ENCODE measurements at regions not wholly inside any gene's neighbourhood (a gene's known extent, or its start where the extent isn't known, plus 50 kb on each side); places are given as distances from the start of the nearest gene placed in this dataset.
"Not testable (repeated sequence)": the region's sequence is repeated elsewhere in the genome, so short reads cannot be mapped to it uniquely, and the experiment has no call there.

- no peak overlapping the region for H3K27ac ChIP-seq (ENCODE audit: low read length)
Observed at GRCh38 chr11:81301166-81301830, 1432.4 kb downstream of the FAM181B start.

GRCh38 chr11:81286959-81287358, 1446.7 kb downstream of the FAM181B start:
- Histone ChIP-seq H3K36me3 (ENCODE audit: control insufficient read depth, low read depth, low read length) (no peaks in the 10 kb centered on the region), H3K4me1 (ENCODE audit: control insufficient read depth, low read depth, low read length) (peaks cover 11% of the 10 kb centered on the region), H3K4me3 (ENCODE audit: low read length) (no peak overlapping the region)

More at GRCh38 chr11:81301166-81301830, 1432.4 kb downstream of the FAM181B start:
- no peaks in the 10 kb centered on the region for H3K4me1 ChIP-seq (ENCODE audit: control insufficient read depth, low read depth, low read length)
- no peaks in the 10 kb centered on the region for H3K36me3 ChIP-seq (ENCODE audit: control insufficient read depth, low read depth, low read length)
- no peaks in the 10 kb centered on the region for H3K9me3 ChIP-seq (ENCODE audit: control insufficient read depth, low read depth, low read length)
- no peaks in the 10 kb centered on the region for H3K27me3 ChIP-seq (ENCODE audit: control insufficient read depth, insufficient read depth, low read length)
- H3K9ac ChIP-seq (ENCODE audit: low read length), result no peak overlapping the region
- no peak overlapping the region for H3K4me3 ChIP-seq (ENCODE audit: low read length)

GRCh38 chr11:81286550-81286949, 1447.1 kb downstream of the FAM181B start:
- H3K27ac ChIP-seq (ENCODE audit: low read length), result no peak overlapping the region
- H3K4me1 ChIP-seq (ENCODE audit: control insufficient read depth, low read depth, low read length), result peaks cover 11% of the 10 kb centered on the region
- no peaks in the 10 kb centered on the region for H3K9me3 ChIP-seq (ENCODE audit: control insufficient read depth, low read depth, low read length)
- no peaks in the 10 kb centered on the region for H3K27me3 ChIP-seq (ENCODE audit: control insufficient read depth, insufficient read depth, low read length)
- no peak overlapping the region for H3K4me3 ChIP-seq (ENCODE audit: low read length)
- H3K9ac ChIP-seq (ENCODE audit: low read length), result no peak overlapping the region
- no peaks in the 10 kb centered on the region for H3K36me3 ChIP-seq (ENCODE audit: control insufficient read depth, low read depth, low read length)

More at GRCh38 chr11:81286959-81287358, 1446.7 kb downstream of the FAM181B start:
- Histone ChIP-seq H3K27me3 (ENCODE audit: control insufficient read depth, insufficient read depth, low read length) (no peaks in the 10 kb centered on the region), H3K27ac (ENCODE audit: low read length) (no peak overlapping the region), H3K9me3 (ENCODE audit: control insufficient read depth, low read depth, low read length) (no peaks in the 10 kb centered on the region), H3K9ac (ENCODE audit: low read length) (no peak overlapping the region)

GRCh38 chr11:81280228-81280627, 1453.4 kb downstream of the FAM181B start:
- not testable (repeated sequence) for H3K36me3 ChIP-seq (ENCODE audit: control insufficient read depth, low read depth, low read length); H3K27me3 ChIP-seq (ENCODE audit: control insufficient read depth, insufficient read depth, low read length); H3K4me1 ChIP-seq (ENCODE audit: control insufficient read depth, low read depth, low read length); H3K9me3 ChIP-seq (ENCODE audit: control insufficient read depth, low read depth, low read length); H3K4me3 ChIP-seq (ENCODE audit: low read length); H3K27ac ChIP-seq (ENCODE audit: low read length); H3K9ac ChIP-seq (ENCODE audit: low read length)

- no peaks in the 10 kb centered on the region for H3K27me3 ChIP-seq (ENCODE audit: control insufficient read depth, insufficient read depth, low read length)
- no peaks in the 10 kb centered on the region for H3K36me3 ChIP-seq (ENCODE audit: control insufficient read depth, low read depth, low read length)
- no peak overlapping the region for H3K9ac ChIP-seq (ENCODE audit: low read length)
- no peak overlapping the region for H3K27ac ChIP-seq (ENCODE audit: low read length)
- H3K9me3 ChIP-seq (ENCODE audit: control insufficient read depth, low read depth, low read length), result no peaks in the 10 kb centered on the region
- no peaks in the 10 kb centered on the region for H3K4me1 ChIP-seq (ENCODE audit: control insufficient read depth, low read depth, low read length)
- no peak overlapping the region for H3K4me3 ChIP-seq (ENCODE audit: low read length)
Observed at GRCh38 chr11:81278991-81279390, 1454.7 kb downstream of the FAM181B start.

GRCh38 chr11:81270686-81271085, 1463.0 kb downstream of the FAM181B start:
- no peaks in the 10 kb centered on the region for H3K9me3 ChIP-seq (ENCODE audit: control insufficient read depth, low read depth, low read length)
- no peaks in the 10 kb centered on the region for H3K27me3 ChIP-seq (ENCODE audit: control insufficient read depth, insufficient read depth, low read length)
- no peaks in the 10 kb centered on the region for H3K36me3 ChIP-seq (ENCODE audit: control insufficient read depth, low read depth, low read length)
- H3K27ac ChIP-seq (ENCODE audit: low read length), result no peak overlapping the region
- H3K9ac ChIP-seq (ENCODE audit: low read length), result no peak overlapping the region
- no peak overlapping the region for H3K4me3 ChIP-seq (ENCODE audit: low read length)
- peaks cover 9% of the 10 kb centered on the region for H3K4me1 ChIP-seq (ENCODE audit: control insufficient read depth, low read depth, low read length)

GRCh38 chr11:81267246-81267645, 1466.4 kb downstream of the FAM181B start:
- no peak overlapping the region for H3K9ac ChIP-seq (ENCODE audit: low read length)
- no peaks in the 10 kb centered on the region for H3K36me3 ChIP-seq (ENCODE audit: control insufficient read depth, low read depth, low read length)
- no peaks in the 10 kb centered on the region for H3K27me3 ChIP-seq (ENCODE audit: control insufficient read depth, insufficient read depth, low read length)
- no peak overlapping the region for H3K27ac ChIP-seq (ENCODE audit: low read length)
- H3K4me3 ChIP-seq (ENCODE audit: low read length), result no peak overlapping the region
- no peaks in the 10 kb centered on the region for H3K9me3 ChIP-seq (ENCODE audit: control insufficient read depth, low read depth, low read length)
- H3K4me1 ChIP-seq (ENCODE audit: control insufficient read depth, low read depth, low read length), result peaks cover 9% of the 10 kb centered on the region

GRCh38 chr11:81259471-81259870, 1474.2 kb downstream of the FAM181B start:
- no peak overlapping the region for H3K27ac ChIP-seq (ENCODE audit: low read length)

GRCh38 chr11:81255895-81256294, 1477.8 kb downstream of the FAM181B start:
- H3K4me1 ChIP-seq (ENCODE audit: control insufficient read depth, low read depth, low read length), result no peaks in the 10 kb centered on the region
- no peak overlapping the region for H3K27ac ChIP-seq (ENCODE audit: low read length)
- no peaks in the 10 kb centered on the region for H3K27me3 ChIP-seq (ENCODE audit: control insufficient read depth, insufficient read depth, low read length)
- H3K9ac ChIP-seq (ENCODE audit: low read length), result no peak overlapping the region
- no peak overlapping the region for H3K4me3 ChIP-seq (ENCODE audit: low read length)
- no peaks in the 10 kb centered on the region for H3K36me3 ChIP-seq (ENCODE audit: control insufficient read depth, low read depth, low read length)
- H3K9me3 ChIP-seq (ENCODE audit: control insufficient read depth, low read depth, low read length), result no peaks in the 10 kb centered on the region

More at GRCh38 chr11:81259471-81259870, 1474.2 kb downstream of the FAM181B start:
- no peaks in the 10 kb centered on the region for H3K36me3 ChIP-seq (ENCODE audit: control insufficient read depth, low read depth, low read length)
- no peak overlapping the region for H3K9ac ChIP-seq (ENCODE audit: low read length)
- H3K4me1 ChIP-seq (ENCODE audit: control insufficient read depth, low read depth, low read length), result no peaks in the 10 kb centered on the region
- no peak overlapping the region for H3K4me3 ChIP-seq (ENCODE audit: low read length)
- no peaks in the 10 kb centered on the region for H3K9me3 ChIP-seq (ENCODE audit: control insufficient read depth, low read depth, low read length)
- H3K27me3 ChIP-seq (ENCODE audit: control insufficient read depth, insufficient read depth, low read length), result no peaks in the 10 kb centered on the region

GRCh38 chr11:81253244-81253643, 1480.4 kb downstream of the FAM181B start:
- Histone ChIP-seq H3K36me3 (ENCODE audit: control insufficient read depth, low read depth, low read length) (no peaks in the 10 kb centered on the region), H3K27ac (ENCODE audit: low read length) (no peak overlapping the region), H3K4me1 (ENCODE audit: control insufficient read depth, low read depth, low read length) (no peaks in the 10 kb centered on the region)

GRCh38 chr11:81246941-81247340, 1486.7 kb downstream of the FAM181B start:
- Histone ChIP-seq H3K36me3 (ENCODE audit: control insufficient read depth, low read depth, low read length) (no peaks in the 10 kb centered on the region), H3K27ac (ENCODE audit: low read length) (no peak overlapping the region), H3K4me1 (ENCODE audit: control insufficient read depth, low read depth, low read length) (no peaks in the 10 kb centered on the region), H3K27me3 (ENCODE audit: control insufficient read depth, insufficient read depth, low read length) (no peaks in the 10 kb centered on the region), H3K9ac (ENCODE audit: low read length) (no peak overlapping the region), H3K4me3 (ENCODE audit: low read length) (no peak overlapping the region), H3K9me3 (ENCODE audit: control insufficient read depth, low read depth, low read length) (no peaks in the 10 kb centered on the region)

More at GRCh38 chr11:81253244-81253643, 1480.4 kb downstream of the FAM181B start:
- H3K27me3 ChIP-seq (ENCODE audit: control insufficient read depth, insufficient read depth, low read length), result no peaks in the 10 kb centered on the region
- H3K4me3 ChIP-seq (ENCODE audit: low read length), result no peak overlapping the region
- no peaks in the 10 kb centered on the region for H3K9me3 ChIP-seq (ENCODE audit: control insufficient read depth, low read depth, low read length)
- no peak overlapping the region for H3K9ac ChIP-seq (ENCODE audit: low read length)

- no peaks in the 10 kb centered on the region for H3K36me3 ChIP-seq (ENCODE audit: control insufficient read depth, low read depth, low read length)
- H3K27me3 ChIP-seq (ENCODE audit: control insufficient read depth, insufficient read depth, low read length), result no peaks in the 10 kb centered on the region
- no peak overlapping the region for H3K9ac ChIP-seq (ENCODE audit: low read length)
- H3K4me3 ChIP-seq (ENCODE audit: low read length), result no peak overlapping the region
- H3K27ac ChIP-seq (ENCODE audit: low read length), result no peak overlapping the region
- no peaks in the 10 kb centered on the region for H3K9me3 ChIP-seq (ENCODE audit: control insufficient read depth, low read depth, low read length)
- H3K4me1 ChIP-seq (ENCODE audit: control insufficient read depth, low read depth, low read length), result no peaks in the 10 kb centered on the region
Observed at GRCh38 chr11:81245791-81246190, 1487.9 kb downstream of the FAM181B start.
